ENCODE measurements at regions not wholly inside any gene's neighbourhood (a gene's known extent, or its start where the extent isn't known, plus 50 kb on each side); places are given as distances from the start of the nearest gene placed in this dataset.

- no peak for TF ChIP-seq ZSCAN18 (CRISPR knock-in tag; IDR thresholded peaks at IDR 0.05)
- TF ChIP-seq NFE2L1 (CRISPR knock-in tag; IDR thresholded peaks at IDR 0.05), result no peak
- no peak for TF ChIP-seq CTCF (IDR thresholded peaks at IDR 0.05)
- TF ChIP-seq ZBTB21 (CRISPR knock-in tag; IDR thresholded peaks at IDR 0.05; ENCODE audit: borderline replicate concordance), result no peak
- TF ChIP-seq JAZF1 (CRISPR knock-in tag; IDR thresholded peaks at IDR 0.05), result no peak
Measured at GRCh38 chr2:157055660-157056199, 201.8 kb upstream of the GALNT5 start.
